ENCODE measurements at regions not wholly inside any gene's neighbourhood (a gene's known extent, or its start where the extent isn't known, plus 50 kb on each side); places are given as distances from the start of the nearest gene placed in this dataset.

GRCh38 chr11:31997955-31998354, 92.9 kb upstream of the RCN1 start:
- no peak overlapping the region for H2BK15ac ChIP-seq (ENCODE audit: low read length)
- H3K56ac ChIP-seq (replicated peaks; ENCODE audit: insufficient read length, low read depth, low read length): no peak overlapping the region
- H3K23me2 ChIP-seq (ENCODE audit: low read depth, low read length): no peaks in the 10 kb centered on the region
- no peaks in the 10 kb centered on the region for H4K20me1 ChIP-seq (replicated peaks in 1 of 2; ENCODE audit: control insufficient read depth in 1 of 2, insufficient read depth in 2 of 2, low read length in 2 of 2)
- no peak overlapping the region for H4K91ac ChIP-seq (replicated peaks; ENCODE audit: insufficient read length, low read length)
- no peak for TF ChIP-seq SAP30 (IDR thresholded peaks at IDR 0.05; ENCODE audit: insufficient read depth, insufficient replicate concordance, low read length)
- no peak for TF ChIP-seq PHF8 (conservative IDR thresholded peaks at IDR 0.05; ENCODE audit: low read depth, low read length)
- TF ChIP-seq HDAC2 (IDR thresholded peaks at IDR 0.05; ENCODE audit: borderline replicate concordance in 1 of 2, low read depth in 2 of 2, low read length in 2 of 2): no peak
- TF ChIP-seq JUN (IDR thresholded peaks at IDR 0.05; ENCODE audit: low read depth, low read length): no peak
- TF ChIP-seq CTCF (IDR thresholded peaks at IDR 0.05; ENCODE audit: control extremely low read depth in 1 of 3, insufficient read depth in 1 of 3, low read depth in 1 of 3, low read length in 3 of 3): peak in 1 of 3 experiments; percentile 18; a peak in 1 of 4 replicates
- no peak for TF ChIP-seq E2F6 (IDR thresholded peaks at IDR 0.05)
- TF ChIP-seq RFX5 (IDR thresholded peaks at IDR 0.05; ENCODE audit: borderline replicate concordance, low read depth, low read length): no peak
- no peak for TF ChIP-seq ZNF274 (IDR thresholded peaks at IDR 0.05; ENCODE audit: borderline replicate concordance, extremely low read depth, low read length)
- H4K5ac ChIP-seq (ENCODE audit: insufficient read length, low read depth, low read length): no peak overlapping the region
- FAIRE-seq: no peak
- no peaks in the 10 kb centered on the region for H3K9me3 ChIP-seq (ENCODE audit: insufficient read depth in 2 of 2, low read depth in 1 of 2, low read length in 1 of 2)
- H3K79me2 ChIP-seq (ENCODE audit: control insufficient read depth in 1 of 2, insufficient read depth in 2 of 2, low read length in 2 of 2): no peaks in the 10 kb centered on the region
- no peak overlapping the region for H3K14ac ChIP-seq (ENCODE audit: insufficient read length)
- no peaks in the 10 kb centered on the region for H3K4me1 ChIP-seq (replicated peaks in 1 of 4; ENCODE audit: control insufficient read depth in 3 of 4, insufficient read depth in 4 of 4, low read length in 3 of 4)
- CTCF ChIA-PET (ENCODE audit: partially characterized antibody): interaction anchor here (0.9 to 3.9 kb wide), 7 partner anchors 9 to 174 kb away, joined by 3 to 12 read pairs (median 4); no protein-coding TSS in a partner anchor
- no peak overlapping the region for H3K4me3 ChIP-seq (ENCODE audit: extremely low read depth in 1 of 4, insufficient read depth in 2 of 4, low read depth in 3 of 4, low read length in 4 of 4)
- H3K36me3 ChIP-seq (ENCODE audit: control insufficient read depth in 2 of 4, insufficient read depth in 4 of 4, low read length in 3 of 4): no peaks in the 10 kb centered on the region
- H3K4me2 ChIP-seq (ENCODE audit: insufficient read depth in 1 of 2, low read depth in 2 of 2, low read length in 2 of 2): no peak overlapping the region
- no peak overlapping the region for H3K9ac ChIP-seq (replicated peaks in 1 of 4; ENCODE audit: extremely low read depth in 1 of 4, low read depth in 3 of 4, low read length in 3 of 4)
- H2AK5ac ChIP-seq (ENCODE audit: low read depth, low read length): no peak overlapping the region
- POLR2A ChIA-PET (ENCODE audit: partially characterized antibody): no interaction called here
- no peak overlapping the region for H3K4ac ChIP-seq (replicated peaks; ENCODE audit: insufficient read length, low read depth, low read length)
- no peak overlapping the region for H2BK20ac ChIP-seq (ENCODE audit: low read length)
- no peak overlapping the region for H4K8ac ChIP-seq (ENCODE audit: extremely low read depth, insufficient read depth, low read length)
- DNase-seq (ENCODE audit: low read depth in 1 of 2, low spot score in 2 of 2): no peak
- no peak overlapping the region for H2BK5ac ChIP-seq (ENCODE audit: low read depth, low read length)
- H3K27ac ChIP-seq (ENCODE audit: low read depth, low read length): no peak overlapping the region
- no peak overlapping the region for H2BK120ac ChIP-seq (replicated peaks; ENCODE audit: low read depth, low read length)
- no peak overlapping the region for H3K23ac ChIP-seq (ENCODE audit: insufficient read length)
- no peak overlapping the region for H3K18ac ChIP-seq (ENCODE audit: extremely low read depth, low read length)
- H2BK12ac ChIP-seq (ENCODE audit: low read depth, low read length): no peak overlapping the region
- no peak overlapping the region for H2AFZ ChIP-seq (ENCODE audit: low read length)
- H3K27me3 ChIP-seq (replicated peaks in 1 of 4; ENCODE audit: control insufficient read depth in 3 of 4, extremely low read depth in 1 of 4, insufficient read depth in 3 of 4, low read length in 3 of 4): no peaks in the 10 kb centered on the region
- 79% methylated on average over 2 of the region's 2 CpGs; no CpG with 5 or more reads in 1 of the 2 experiments for WGBS, 2 experiments (ENCODE audit: extremely low coverage in 1 of 2, insufficient coverage in 1 of 2, insufficient read length in 1 of 2, insufficient replicate concordance in 2 of 2, low coverage in 1 of 2, low lambda C conversion rate in 2 of 2, missing lambda C conversion rate in 1 of 2)
- no peaks in the 10 kb centered on the region for H3K79me1 ChIP-seq (ENCODE audit: low read depth, low read length)

Measured in H1 (cell line).